Aorta (tissue), 5 donors: ENCODE measurements at regions not wholly inside any gene's neighbourhood (a gene's known extent, or its start where the extent isn't known, plus 50 kb on each side); places are given as distances from the start of the nearest gene placed in this dataset.

ENCODE experiments used
- ATAC-seq: fragments of 200-7000 bp; cut with Tn5 transposase; one replicate; pipeline ENCODE4 v1.9.1; 2022; ENCODE audit warnings: moderate library complexity; ENCODE audit not compliant: low FRiP score
- DNase-seq, 2 donors: peaks; one replicate each; pipeline ENCODE4 v3.0.0-alpha.2; 2020
- H3K27ac ChIP-seq, 2 donors: one replicate each; pipeline ENCODE4 v1.5.1; 2013; ENCODE audit warnings: low read length in 2 of 2, mild to moderate bottlenecking in 2 of 2, moderate library complexity in 2 of 2, control low read depth in 1 of 2, inconsistent platforms in 1 of 2, low read depth in 1 of 2
- H3K27me3 ChIP-seq, 2 donors: one replicate each; pipeline ENCODE4 v1.6.1; 2013; ENCODE audit warnings: control low read depth in 1 of 2, low read length in 1 of 2, mild to moderate bottlenecking in 1 of 2, moderate library complexity in 1 of 2; ENCODE audit not compliant: insufficient read depth in 2 of 2, control insufficient read depth in 1 of 2
- H3K36me3 ChIP-seq, 2 donors: one replicate each; pipeline ENCODE4 v1.6.1; 2013; ENCODE audit warnings: control low read depth in 1 of 2, low read length in 1 of 2, mild to moderate bottlenecking in 1 of 2; ENCODE audit not compliant: insufficient read depth in 2 of 2, control insufficient read depth in 1 of 2
- H3K4me1 ChIP-seq, 2 donors: one replicate each; pipeline ENCODE4 v1.6.1; 2013; ENCODE audit warnings: low read length in 2 of 2, control low read depth in 1 of 2, mild to moderate bottlenecking in 1 of 2, moderate library complexity in 1 of 2; ENCODE audit not compliant: insufficient read depth in 2 of 2, control insufficient read depth in 1 of 2
- H3K4me3 ChIP-seq, 2 donors: one replicate each; pipeline ENCODE4 v1.5.1; 2013; ENCODE audit warnings: low read length in 2 of 2, control low read depth in 1 of 2, mild to moderate bottlenecking in 1 of 2
- H3K9me3 ChIP-seq: one replicate; pipeline ENCODE4 v1.6.1; 2013; ENCODE audit warnings: mild to moderate bottlenecking, low read length; ENCODE audit not compliant: control insufficient read depth
- WGBS, 2 donors: extraction: QIAGEN DNeasy Blood & Tissue Kit; methylation state at CpG; one replicate each; pipeline ENCODE4 v1.1.7; 2013; 5-methylcytosine and 5-hydroxymethylcytosine counted together
- intact Hi-C, 2 donors: fragments of 100-400 bp; cut with DNase I; formaldehyde crosslinking; loops; one replicate each; pipeline versions ENCODE4 v1.14.2 to v1.15.0; 2022
- donor health status: healthy with polysubstance abuse.
- donor health status: Bipolar disorder and iron deficiency.
- donor health status: DM: no; HTN: no; CAD: no.
- donor health status: DM: no; HTN: no; CAD: no.
- donor health status: DM: yes; HTN: yes; CAD: no.

DNA sequence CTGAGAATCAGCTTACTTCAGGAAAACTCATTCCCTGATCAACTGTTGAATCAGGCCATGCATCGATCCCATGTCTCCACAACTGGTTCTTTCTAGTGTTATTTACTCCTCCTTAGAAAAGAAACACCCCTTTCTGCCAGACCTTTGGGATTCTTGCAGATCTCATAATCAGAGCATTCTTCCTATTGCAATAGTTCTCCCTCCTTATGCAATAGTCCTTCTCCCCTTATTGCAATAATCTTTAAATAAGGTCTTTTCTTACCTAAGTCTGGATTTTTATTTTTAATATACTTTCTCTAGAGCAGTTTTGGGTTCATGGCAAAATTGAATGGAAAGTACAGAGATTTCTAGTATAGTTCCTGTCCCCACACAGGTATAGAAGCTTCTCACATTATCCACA, 141.9 kb upstream of the SGO1 start:
- no peak for DNase-seq

GRCh38 chr3:20326541-20326940, 140.5 kb upstream of the SGO1 start:
- H3K36me3 ChIP-seq, result no peaks in the 10 kb centered on the region
- intact Hi-C loops, result no loop called here
- WGBS, 2 donors, result 35 to 47% methylated on average over 1 of the region's 1 CpG
- no peaks in the 10 kb centered on the region for H3K9me3 ChIP-seq
- DNase-seq, result no peak
- no peaks in the 10 kb centered on the region for H3K27me3 ChIP-seq
- no peak overlapping the region for H3K4me3 ChIP-seq
- ATAC-seq, result no peak
- H3K4me1 ChIP-seq, result peaks cover 0 to 2% of the 10 kb centered on the region in 2 donors
- H3K27ac ChIP-seq, result no peak overlapping the region

More for the DNA sequence above, 141.9 kb upstream of the SGO1 start:
- Histone ChIP-seq H3K9me3 (no peaks in the 10 kb centered on the region), H3K27ac (no peak overlapping the region), H3K4me3 (no peak overlapping the region), H3K27me3 (no peaks in the 10 kb centered on the region), H3K36me3 (no peaks in the 10 kb centered on the region), H3K4me1 (peaks cover 0 to 2% of the 10 kb centered on the region in 2 donors)
- no peak for ATAC-seq
- intact Hi-C loops, result no loop called here
- 94 to 96% methylated on average over 1 of the region's 1 CpG for WGBS, 2 donors

GRCh38 chr3:20325563-20325962, 139.6 kb upstream of the SGO1 start:
- Histone ChIP-seq H3K27me3 (no peaks in the 10 kb centered on the region), H3K4me3 (no peak overlapping the region), H3K9me3 (no peaks in the 10 kb centered on the region), H3K4me1 (peaks cover 0 to 2% of the 10 kb centered on the region in 2 donors), H3K36me3 (no peaks in the 10 kb centered on the region), H3K27ac (peak overlapping the region; percentile 28 to 82)
- intact Hi-C loops, result no loop called here
- 97 to 98% methylated on average over 1 of the region's 1 CpG for WGBS, 2 donors
- ATAC-seq (no peak), DNase-seq (no peak)

- intact Hi-C loops, result no loop called here
- DNase-seq (no peak), ATAC-seq (no peak)
- Histone ChIP-seq H3K36me3 (no peaks in the 10 kb centered on the region), H3K4me1 (peaks cover 0 to 1% of the 10 kb centered on the region in 2 donors), H3K4me3 (no peak overlapping the region), H3K9me3 (no peaks in the 10 kb centered on the region), H3K27ac (peak overlapping the region; percentile 47 to 82), H3K27me3 (no peaks in the 10 kb centered on the region)
- WGBS, 2 donors, result 3 to 9% methylated on average over 1 of the region's 1 CpG
Measured at GRCh38 chr3:20324664-20325478, 138.9 kb upstream of the SGO1 start.

DNA sequence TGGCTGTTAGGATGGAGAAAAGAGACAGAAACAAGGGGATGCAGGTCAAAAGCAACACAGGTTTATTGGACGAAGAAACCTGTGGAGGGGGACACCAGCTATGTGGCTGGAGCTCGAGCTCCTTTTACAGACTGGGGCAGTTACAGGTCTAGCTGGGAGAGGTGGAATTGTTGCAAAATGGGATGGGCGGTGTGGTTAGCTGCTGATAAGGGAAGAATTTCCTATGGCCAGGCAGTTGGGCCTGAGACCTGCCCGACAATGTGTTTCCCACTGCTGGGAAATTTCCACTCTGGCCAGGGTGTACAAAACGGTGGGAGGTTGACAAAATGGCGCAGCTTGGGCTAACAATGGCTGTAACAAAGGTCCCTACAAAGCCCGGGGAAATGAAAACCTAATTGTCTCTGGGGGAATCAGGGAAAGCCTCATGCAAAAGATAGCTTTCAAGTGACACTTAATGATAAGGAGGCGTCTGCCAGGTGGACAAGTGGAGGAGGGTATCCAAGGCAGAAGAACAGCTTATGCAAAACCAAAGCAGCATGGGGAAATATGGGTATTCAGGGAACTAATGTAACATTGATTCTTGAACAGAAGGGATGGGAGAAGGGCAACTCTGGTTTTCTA, 137.4 kb upstream of the SGO1 start:
- DNase-seq (no peak), ATAC-seq (no peak)
- Histone ChIP-seq H3K36me3 (no peaks in the 10 kb centered on the region), H3K4me3 (no peak overlapping the region), H3K4me1 (no peaks in the 10 kb centered on the region), H3K27ac (no peak overlapping the region), H3K27me3 (no peaks in the 10 kb centered on the region), H3K9me3 (no peaks in the 10 kb centered on the region)
- intact Hi-C loops, result no loop called here
- 92 to 95% methylated on average over 8 of the region's 8 CpGs for WGBS, 2 donors

- WGBS, 2 donors, result 83 to 89% methylated on average over 1 of the region's 1 CpG
- no peaks in the 10 kb centered on the region for H3K4me1 ChIP-seq
- H3K4me3 ChIP-seq, result no peak overlapping the region
- DNase-seq (no peak), ATAC-seq (no peak)
- H3K9me3 ChIP-seq, result no peaks in the 10 kb centered on the region
- H3K27me3 ChIP-seq, result no peaks in the 10 kb centered on the region
- H3K27ac ChIP-seq, result no peak overlapping the region
- intact Hi-C loops, result no loop called here
- H3K36me3 ChIP-seq, result no peaks in the 10 kb centered on the region
Measured at GRCh38 chr3:20322085-20322484, 136.1 kb upstream of the SGO1 start.

- intact Hi-C loops, result no loop called here
- 96% methylated on average over 8 of the region's 8 CpGs for WGBS, 2 donors
Measured at GRCh38 chr3:20321391-20322047, 135.5 kb upstream of the SGO1 start.

GRCh38 chr3:20320489-20320888, 134.5 kb upstream of the SGO1 start:
- no peak for ATAC-seq
- Histone ChIP-seq H3K27ac (peak overlapping the region in 1 of 2 donors; percentile 51), H3K4me1 (peaks cover 0 to 3% of the 10 kb centered on the region in 2 donors)

More at GRCh38 chr3:20321391-20322047, 135.5 kb upstream of the SGO1 start:
- no peak overlapping the region for H3K4me3 ChIP-seq
- no peak for DNase-seq
- no peaks in the 10 kb centered on the region for H3K9me3 ChIP-seq
- H3K27me3 ChIP-seq, result no peaks in the 10 kb centered on the region
- peaks cover 0 to under 1% of the 10 kb centered on the region in 2 donors for H3K4me1 ChIP-seq
- H3K36me3 ChIP-seq, result no peaks in the 10 kb centered on the region
- no peak overlapping the region for H3K27ac ChIP-seq
- ATAC-seq, result no peak

More at GRCh38 chr3:20320489-20320888, 134.5 kb upstream of the SGO1 start:
- WGBS, 2 donors, result 13% methylated on average over 3 of the region's 3 CpGs
- no peak overlapping the region for H3K4me3 ChIP-seq
- H3K36me3 ChIP-seq, result no peaks in the 10 kb centered on the region
- H3K27me3 ChIP-seq, result no peaks in the 10 kb centered on the region
- intact Hi-C loops, result no loop called here
- DNase-seq, result no peak
- no peaks in the 10 kb centered on the region for H3K9me3 ChIP-seq
